ENCODE measurements at regions not wholly inside any gene's neighbourhood (a gene's known extent, or its start where the extent isn't known, plus 50 kb on each side); places are given as distances from the start of the nearest gene placed in this dataset.

DNA sequence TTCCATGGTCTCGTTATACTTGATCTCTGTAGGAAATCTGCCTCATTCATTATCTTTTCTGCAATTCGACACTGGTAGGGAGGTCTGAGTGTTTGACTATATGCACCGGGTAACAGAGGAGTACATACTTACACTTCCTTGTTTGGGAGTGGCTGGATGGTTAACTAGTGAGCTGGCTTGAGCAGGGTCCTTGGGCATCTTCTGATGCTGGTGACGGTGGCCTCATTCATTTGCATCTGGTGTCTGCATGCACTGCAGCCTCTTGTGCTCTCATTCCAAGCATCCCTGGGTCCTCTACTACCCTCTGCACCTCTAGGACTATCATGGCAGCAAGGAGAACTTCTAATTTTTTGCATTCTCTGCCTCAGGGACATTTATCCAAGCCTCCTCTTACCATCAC is 100.0 kb upstream of the TCF4 start:
- TF ChIP-seq POLR2AphosphoS5 (IDR thresholded peaks at IDR 0.05; ENCODE audit: low read depth, low read length) (no peak), EP300 (IDR thresholded peaks at IDR 0.05; ENCODE audit: borderline replicate concordance in 1 of 2, low read depth in 2 of 2, low read length in 2 of 2) (no peak), TAF1 (IDR thresholded peaks at IDR 0.05; ENCODE audit: low read depth, low read length) (no peak), FOSL1 (IDR thresholded peaks at IDR 0.05; ENCODE audit: insufficient read depth, low read depth, low read length) (no peak), ZNF274 (IDR thresholded peaks at IDR 0.05; ENCODE audit: borderline replicate concordance, extremely low read depth, low read length) (no peak), CBX8 (IDR thresholded peaks at IDR 0.05; ENCODE audit: borderline replicate concordance, low read depth, low read length) (no peak), POLR2A (IDR thresholded peaks at IDR 0.05; ENCODE audit: control extremely low read depth in 1 of 2, low read depth in 2 of 2, low read length in 2 of 2) (no peak)
- TF ChIP-seq, protein P1, sequence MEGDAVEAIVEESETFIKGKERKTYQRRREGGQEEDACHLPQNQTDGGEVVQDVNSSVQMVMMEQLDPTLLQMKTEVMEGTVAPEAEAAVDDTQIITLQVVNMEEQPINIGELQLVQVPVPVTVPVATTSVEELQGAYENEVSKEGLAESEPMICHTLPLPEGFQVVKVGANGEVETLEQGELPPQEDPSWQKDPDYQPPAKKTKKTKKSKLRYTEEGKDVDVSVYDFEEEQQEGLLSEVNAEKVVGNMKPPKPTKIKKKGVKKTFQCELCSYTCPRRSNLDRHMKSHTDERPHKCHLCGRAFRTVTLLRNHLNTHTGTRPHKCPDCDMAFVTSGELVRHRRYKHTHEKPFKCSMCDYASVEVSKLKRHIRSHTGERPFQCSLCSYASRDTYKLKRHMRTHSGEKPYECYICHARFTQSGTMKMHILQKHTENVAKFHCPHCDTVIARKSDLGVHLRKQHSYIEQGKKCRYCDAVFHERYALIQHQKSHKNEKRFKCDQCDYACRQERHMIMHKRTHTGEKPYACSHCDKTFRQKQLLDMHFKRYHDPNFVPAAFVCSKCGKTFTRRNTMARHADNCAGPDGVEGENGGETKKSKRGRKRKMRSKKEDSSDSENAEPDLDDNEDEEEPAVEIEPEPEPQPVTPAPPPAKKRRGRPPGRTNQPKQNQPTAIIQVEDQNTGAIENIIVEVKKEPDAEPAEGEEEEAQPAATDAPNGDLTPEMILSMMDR (IDR thresholded peaks at IDR 0.05; ENCODE audit: control extremely low read depth in 1 of 3, insufficient read depth in 1 of 3, low read depth in 1 of 3, low read length in 3 of 3): no peak

Measured in H1 (cell line).